ENCODE measurements at regions not wholly inside any gene's neighbourhood (a gene's known extent, or its start where the extent isn't known, plus 50 kb on each side); places are given as distances from the start of the nearest gene placed in this dataset.

DNA sequence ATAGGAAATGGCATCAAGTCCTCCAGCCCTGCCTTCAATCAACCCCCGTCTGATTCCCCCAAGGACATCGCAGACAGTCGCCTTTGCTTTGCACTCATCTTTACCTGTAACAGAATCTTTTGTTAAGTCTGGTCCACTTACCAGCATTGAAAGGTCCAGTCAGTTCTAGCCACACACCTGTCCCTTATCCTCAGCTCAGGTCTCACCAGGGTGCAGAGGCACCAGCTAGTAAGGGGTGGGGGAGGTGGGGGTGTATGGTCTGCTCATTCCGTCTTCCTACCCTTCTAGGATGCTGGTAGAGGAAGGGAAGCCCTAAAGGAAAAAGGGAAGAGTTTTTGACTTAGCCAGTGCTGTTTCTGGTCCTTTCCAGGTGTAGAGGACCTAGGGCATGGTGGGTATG lies 427.7 kb downstream of the MATN1 start:
- CTCF ChIA-PET, result no interaction called here
- TF ChIP-seq CTCF (conservative IDR thresholded peaks at IDR 0.05; ENCODE audit: low read depth), result no peak
- POLR2A ChIA-PET (ENCODE audit: low non-redundant PET), result no interaction called here
- no peak for DNase-seq (ENCODE audit: low spot score)
- H3K27ac ChIP-seq, result no peak overlapping the region

GRCh38 chr1:30295266-30295665 lies 428.1 kb downstream of the MATN1 start:
- ChIA-PET CTCF (interaction anchor here (0.8 kb wide), 1 partner anchor 44 kb away, joined by 3 read pairs; no protein-coding TSS in a partner anchor), POLR2A (ENCODE audit: low non-redundant PET) (no interaction called here)
- DNase-seq (ENCODE audit: low spot score), result no peak
- no peak overlapping the region for H3K27ac ChIP-seq
- TF ChIP-seq CTCF (conservative IDR thresholded peaks at IDR 0.05; ENCODE audit: low read depth), result no peak

GRCh38 chr1:30294508-30294907 lies 428.9 kb downstream of the MATN1 start:
- DNase-seq (ENCODE audit: low spot score), result no peak
- POLR2A ChIA-PET (ENCODE audit: low non-redundant PET), result no interaction called here
- no peak for TF ChIP-seq CTCF (conservative IDR thresholded peaks at IDR 0.05; ENCODE audit: low read depth)
- CTCF ChIA-PET, result interaction anchor here (0.7 to 0.8 kb wide), 2 partner anchors 43 to 192 kb away, joined by 3 read pairs; no protein-coding TSS in a partner anchor
- no peak overlapping the region for H3K27ac ChIP-seq

DNA sequence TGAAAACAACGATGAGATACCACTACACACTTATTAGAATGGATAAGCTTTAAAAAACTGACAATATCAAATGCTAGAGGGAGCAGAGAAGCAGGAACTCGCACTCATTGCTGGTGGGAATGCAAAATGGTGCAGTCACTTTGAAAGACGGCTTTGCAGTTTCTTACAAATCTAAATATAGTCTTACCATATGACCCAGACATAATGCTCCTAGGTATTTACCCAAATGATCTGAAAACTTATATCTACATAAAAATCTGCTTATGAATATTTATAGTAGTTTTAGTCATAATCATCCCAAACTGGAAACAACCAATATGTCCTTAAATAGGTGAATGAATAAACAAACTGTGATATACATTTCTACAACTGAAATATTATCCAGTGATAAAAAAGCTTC lies 430.9 kb downstream of the MATN1 start:
- no peak for TF ChIP-seq CTCF (conservative IDR thresholded peaks at IDR 0.05; ENCODE audit: low read depth)
- ChIA-PET POLR2A (ENCODE audit: low non-redundant PET) (no interaction called here), CTCF (no interaction called here)

DNA sequence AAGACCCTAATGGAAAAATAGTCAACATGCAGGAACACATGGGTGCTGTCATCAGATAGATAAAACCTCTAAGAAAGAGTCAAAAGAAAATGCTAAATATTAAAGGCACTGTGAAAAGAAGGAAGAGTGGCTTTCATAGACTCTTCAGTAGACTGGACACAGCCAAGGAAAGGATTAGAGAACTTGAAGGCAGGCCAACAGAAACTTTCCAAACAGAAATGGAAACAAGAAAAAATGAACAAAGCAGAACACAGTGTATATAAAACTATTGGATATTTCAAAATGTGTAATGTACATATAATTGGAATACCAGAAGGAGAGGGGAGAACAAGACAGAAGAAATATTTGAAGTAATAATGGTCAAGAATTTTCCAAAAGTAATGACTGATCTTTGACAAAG lies 431.9 kb downstream of the MATN1 start:
- POLR2A ChIA-PET (ENCODE audit: low non-redundant PET), result no interaction called here
- DNase-seq (ENCODE audit: low spot score), result no peak
- CTCF ChIA-PET, result no interaction called here
- TF ChIP-seq CTCF (conservative IDR thresholded peaks at IDR 0.05; ENCODE audit: low read depth), result no peak
- no peak overlapping the region for H3K27ac ChIP-seq

More for the DNA sequence above, 430.9 kb downstream of the MATN1 start:
- no peak for DNase-seq (ENCODE audit: low spot score)
- H3K27ac ChIP-seq, result no peak overlapping the region

GRCh38 chr1:30290581-30290980 lies 432.8 kb downstream of the MATN1 start:
- POLR2A ChIA-PET (ENCODE audit: low non-redundant PET), result no interaction called here
- CTCF ChIA-PET, result interaction anchor here (0.6 kb wide), 2 partner anchors 417 to 808 kb away, joined by 3 to 4 read pairs; no protein-coding TSS in a partner anchor
- DNase-seq (ENCODE audit: low spot score), result no peak
- no peak overlapping the region for H3K27ac ChIP-seq
- TF ChIP-seq CTCF (conservative IDR thresholded peaks at IDR 0.05; ENCODE audit: low read depth), result no peak

DNA sequence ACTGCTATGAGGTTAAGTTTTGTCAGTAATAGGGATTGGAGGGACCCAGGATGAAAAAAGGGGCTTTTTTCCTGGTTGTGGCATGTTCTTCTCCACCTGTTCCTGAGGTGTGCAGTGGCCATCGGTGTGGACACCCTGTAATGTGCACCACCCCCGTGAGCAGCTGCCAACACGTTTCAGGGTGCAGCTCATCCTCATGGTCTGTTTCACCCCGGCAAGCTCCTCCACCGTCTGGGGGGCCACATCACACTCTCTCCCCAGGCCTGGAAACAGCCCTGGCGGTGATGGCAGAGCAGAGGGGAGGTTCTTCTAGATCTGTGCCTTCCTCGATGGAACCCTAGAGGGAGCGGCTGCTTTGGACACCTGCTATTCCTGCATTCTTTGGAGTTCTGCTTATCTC lies 435.4 kb downstream of the MATN1 start:
- POLR2A ChIA-PET (ENCODE audit: low non-redundant PET), result no interaction called here
- no peak for DNase-seq (ENCODE audit: low spot score)
- no peak for TF ChIP-seq CTCF (conservative IDR thresholded peaks at IDR 0.05; ENCODE audit: low read depth)
- H3K27ac ChIP-seq, result no peak overlapping the region
- CTCF ChIA-PET, result no interaction called here

Data from RWPE1 (cell line).